K562 (cell line): ENCODE measurements at regions not wholly inside any gene's neighbourhood (a gene's known extent, or its start where the extent isn't known, plus 50 kb on each side); places are given as distances from the start of the nearest gene placed in this dataset.

Experiments
- ARID2 ChIP-seq: fragments of 450-650 bp; IDR thresholded peaks from 2 replicates; pipeline ENCODE4 v1.6.1; 2017; ENCODE audit warnings: antibody characterized with exemption, mild to moderate bottlenecking
- BRF2 ChIP-seq: IDR thresholded peaks from 3 replicates; pipeline ENCODE4 v1.6.1; 2011; ENCODE audit warnings: borderline replicate concordance, mild to moderate bottlenecking; ENCODE audit not compliant: insufficient read length, insufficient read depth
- CEBPG ChIP-seq, 3 experiments: fragments of 200-800 bp in 1 of 3; sonication (Bioruptor generic) in 1 of 3; sonication (generic) in 1 of 3; formaldehyde crosslinking in 1 of 3; IDR thresholded peaks in 2 of 3; conservative IDR thresholded peaks in 1 of 3; 2 replicates each; pipeline versions ENCODE4 v1.6.1 to v1.8.0; 2016 to 2022; ENCODE audit warnings: missing compliant biosample characterization in 2 of 3, missing genetic modification characterization in 2 of 3, mild to moderate bottlenecking in 1 of 3, missing genetic modification reagents in 1 of 3
- CTCF ChIP-seq, 3 experiments: IDR thresholded peaks in 2 of 3; conservative IDR thresholded peaks in 1 of 3; 2 replicates each; pipeline ENCODE4 v1.5.1; 2011 to 2012; ENCODE audit warnings: low read length in 3 of 3, mild to moderate bottlenecking in 3 of 3, control low read depth in 2 of 3, improper control_type of control experiment in 1 of 3, inconsistent platforms in 1 of 3, low read depth in 1 of 3, mixed read lengths in 1 of 3, moderate library complexity in 1 of 3; ENCODE audit not compliant: insufficient read depth in 2 of 3
- ESRRA ChIP-seq: fragments of 450-650 bp; IDR thresholded peaks from 2 replicates; pipeline ENCODE4 v1.6.1; 2014; ENCODE audit warnings: low read depth, mild to moderate bottlenecking, moderate library complexity, borderline replicate concordance
- HINFP ChIP-seq: fragments of 450-650 bp; conservative IDR thresholded peaks from 2 replicates; pipeline ENCODE4 v1.6.1; 2016; ENCODE audit warnings: missing genetic modification characterization, low read depth, mild to moderate bottlenecking, control low read depth, missing compliant biosample characterization
- MTA3 ChIP-seq: fragments of 450-650 bp; formaldehyde crosslinking; IDR thresholded peaks from 2 replicates; pipeline ENCODE4 v1.6.1; 2017; ENCODE audit warnings: mild to moderate bottlenecking, borderline replicate concordance
- POLR2AphosphoS5 ChIP-seq: IDR thresholded peaks from 2 replicates; pipeline ENCODE4 v1.6.1; 2011; ENCODE audit warnings: mild to moderate bottlenecking, low read depth, low read length, moderate library complexity; ENCODE audit not compliant: control insufficient read depth, insufficient read depth
- SIN3A ChIP-seq, 2 experiments: fragments of 150-350 bp in 1 of 2; IDR thresholded peaks; 2 replicates each; pipeline ENCODE4 v1.6.1; 2011 to 2016; ENCODE audit warnings: borderline replicate concordance in 2 of 2, low read depth in 2 of 2, low read length in 2 of 2, mild to moderate bottlenecking in 2 of 2, moderate library complexity in 2 of 2; ENCODE audit not compliant: control insufficient read depth in 1 of 2
- ZNF274 ChIP-seq: IDR thresholded peaks from 2 replicates; pipeline ENCODE4 v1.6.1; 2011; ENCODE audit warnings: low read depth, mild to moderate bottlenecking, low read length, moderate library complexity, borderline replicate concordance
- ZNF354B ChIP-seq: fragments of 250-450 bp; sonication (Bioruptor Pico); IDR thresholded peaks from 2 replicates; pipeline ENCODE4 v1.4.0; 2020

GRCh38 chr15:39118510-39118909 is 462.4 kb upstream of the THBS1 start:
- no peak for TF ChIP-seq POLR2AphosphoS5
- no peak for TF ChIP-seq HINFP
- no peak for TF ChIP-seq SIN3A (IDR thresholded peaks at IDR 0.05; ENCODE audit: borderline replicate concordance in 2 of 2, control insufficient read depth in 1 of 2, low read depth in 2 of 2, low read length in 2 of 2)
- no peak for TF ChIP-seq CTCF (IDR thresholded peaks at IDR 0.05 in 2 of 3, conservative IDR thresholded peaks at IDR 0.05 in 1 of 3; ENCODE audit: insufficient read depth in 2 of 3, low read depth in 1 of 3, low read length in 3 of 3)
- no peak for TF ChIP-seq ARID2
- no peak for TF ChIP-seq BRF2
- TF ChIP-seq ZNF354B (CRISPR knock-in tag), result no peak
- no peak for TF ChIP-seq CEBPG (CRISPR knock-in tag; IDR thresholded peaks at IDR 0.05)
- TF ChIP-seq CEBPG (tag; conservative IDR thresholded peaks at IDR 0.05 in 1 of 2, IDR thresholded peaks at IDR 0.05 in 1 of 2), result no peak
- no peak for TF ChIP-seq ESRRA
- TF ChIP-seq ZNF274, result no peak
- TF ChIP-seq MTA3, result no peak
